ENCODE measurements at regions not wholly inside any gene's neighbourhood (a gene's known extent, or its start where the extent isn't known, plus 50 kb on each side); places are given as distances from the start of the nearest gene placed in this dataset.

GRCh38 chr11:71329786-71330185 lies 77.4 kb upstream of the SHANK2 start:
- no peak overlapping the region for H3K27ac ChIP-seq (replicated peaks)

DNA sequence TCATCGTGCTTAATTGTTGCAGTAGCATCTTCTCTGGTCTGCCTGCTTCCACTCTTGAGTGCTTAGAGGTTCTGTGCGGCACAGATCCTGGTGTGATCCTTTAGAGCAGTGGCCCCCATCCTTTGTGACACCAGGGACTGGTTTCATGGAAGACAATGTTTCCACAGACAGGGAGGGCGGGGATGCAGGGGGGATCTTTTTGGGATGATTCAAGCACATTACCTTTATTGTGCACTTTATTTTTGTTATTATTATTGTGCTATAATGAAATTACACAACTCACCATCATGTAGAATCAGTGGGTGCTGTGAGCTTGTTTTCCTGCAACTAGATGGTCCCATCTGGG lies 76.8 kb upstream of the SHANK2 start:
- H3K27me3 ChIP-seq (ENCODE audit: insufficient read depth, poor library complexity, severe bottlenecking): no peaks in the 10 kb centered on the region
- TF ChIP-seq, protein P1, sequence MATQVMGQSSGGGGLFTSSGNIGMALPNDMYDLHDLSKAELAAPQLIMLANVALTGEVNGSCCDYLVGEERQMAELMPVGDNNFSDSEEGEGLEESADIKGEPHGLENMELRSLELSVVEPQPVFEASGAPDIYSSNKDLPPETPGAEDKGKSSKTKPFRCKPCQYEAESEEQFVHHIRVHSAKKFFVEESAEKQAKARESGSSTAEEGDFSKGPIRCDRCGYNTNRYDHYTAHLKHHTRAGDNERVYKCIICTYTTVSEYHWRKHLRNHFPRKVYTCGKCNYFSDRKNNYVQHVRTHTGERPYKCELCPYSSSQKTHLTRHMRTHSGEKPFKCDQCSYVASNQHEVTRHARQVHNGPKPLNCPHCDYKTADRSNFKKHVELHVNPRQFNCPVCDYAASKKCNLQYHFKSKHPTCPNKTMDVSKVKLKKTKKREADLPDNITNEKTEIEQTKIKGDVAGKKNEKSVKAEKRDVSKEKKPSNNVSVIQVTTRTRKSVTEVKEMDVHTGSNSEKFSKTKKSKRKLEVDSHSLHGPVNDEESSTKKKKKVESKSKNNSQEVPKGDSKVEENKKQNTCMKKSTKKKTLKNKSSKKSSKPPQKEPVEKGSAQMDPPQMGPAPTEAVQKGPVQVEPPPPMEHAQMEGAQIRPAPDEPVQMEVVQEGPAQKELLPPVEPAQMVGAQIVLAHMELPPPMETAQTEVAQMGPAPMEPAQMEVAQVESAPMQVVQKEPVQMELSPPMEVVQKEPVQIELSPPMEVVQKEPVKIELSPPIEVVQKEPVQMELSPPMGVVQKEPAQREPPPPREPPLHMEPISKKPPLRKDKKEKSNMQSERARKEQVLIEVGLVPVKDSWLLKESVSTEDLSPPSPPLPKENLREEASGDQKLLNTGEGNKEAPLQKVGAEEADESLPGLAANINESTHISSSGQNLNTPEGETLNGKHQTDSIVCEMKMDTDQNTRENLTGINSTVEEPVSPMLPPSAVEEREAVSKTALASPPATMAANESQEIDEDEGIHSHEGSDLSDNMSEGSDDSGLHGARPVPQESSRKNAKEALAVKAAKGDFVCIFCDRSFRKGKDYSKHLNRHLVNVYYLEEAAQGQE (IDR thresholded peaks at IDR 0.05; ENCODE audit: insufficient replicate concordance, low read depth): no peak
- no peak for TF ChIP-seq POLR2AphosphoS5 (IDR thresholded peaks at IDR 0.05; ENCODE audit: low read depth)
- no peak for TF ChIP-seq SPI1 (IDR thresholded peaks at IDR 0.05; ENCODE audit: borderline replicate concordance, low read depth)
- no peak for TF ChIP-seq CTCF (IDR thresholded peaks at IDR 0.05; ENCODE audit: insufficient read depth, low read length)
- no peak for TF ChIP-seq GABPA (IDR thresholded peaks at IDR 0.05; ENCODE audit: low read depth)
- H3K27ac ChIP-seq (replicated peaks): no peak overlapping the region
- no peak overlapping the region for H3K4me3 ChIP-seq (replicated peaks; ENCODE audit: insufficient read depth, low read length)
- no peak for DNase-seq (ENCODE audit: low read depth in 1 of 2, low spot score in 1 of 2)

More at GRCh38 chr11:71329786-71330185, 77.4 kb upstream of the SHANK2 start:
- no peak overlapping the region for H3K4me3 ChIP-seq (replicated peaks; ENCODE audit: insufficient read depth, low read length)
- H3K27me3 ChIP-seq (ENCODE audit: insufficient read depth, poor library complexity, severe bottlenecking): no peaks in the 10 kb centered on the region
- TF ChIP-seq CTCF (IDR thresholded peaks at IDR 0.05; ENCODE audit: insufficient read depth, low read length) (no peak), POLR2AphosphoS5 (IDR thresholded peaks at IDR 0.05; ENCODE audit: low read depth) (no peak), GABPA (IDR thresholded peaks at IDR 0.05; ENCODE audit: low read depth) (no peak)
- no peak for DNase-seq (ENCODE audit: low read depth in 1 of 2, low spot score in 1 of 2)

- no peak for DNase-seq (ENCODE audit: low read depth in 1 of 2, low spot score in 1 of 2)
- no peak overlapping the region for H3K27ac ChIP-seq (replicated peaks)
- H3K4me3 ChIP-seq (replicated peaks; ENCODE audit: insufficient read depth, low read length): no peak overlapping the region
- no peaks in the 10 kb centered on the region for H3K27me3 ChIP-seq (ENCODE audit: insufficient read depth, poor library complexity, severe bottlenecking)
- TF ChIP-seq GABPA (IDR thresholded peaks at IDR 0.05; ENCODE audit: low read depth) (no peak), SPI1 (IDR thresholded peaks at IDR 0.05; ENCODE audit: borderline replicate concordance, low read depth) (no peak), POLR2AphosphoS5 (IDR thresholded peaks at IDR 0.05; ENCODE audit: low read depth) (no peak), CTCF (IDR thresholded peaks at IDR 0.05; ENCODE audit: insufficient read depth, low read length) (no peak)
- TF ChIP-seq, protein P1 (IDR thresholded peaks at IDR 0.05; ENCODE audit: insufficient replicate concordance, low read depth): no peak
Measured at GRCh38 chr11:71327156-71328085, 75.0 kb upstream of the SHANK2 start.

All from HL-60 (cell line).